ENCODE measurements at regions not wholly inside any gene's neighbourhood (a gene's known extent, or its start where the extent isn't known, plus 50 kb on each side); places are given as distances from the start of the nearest gene placed in this dataset.
"Not testable (repeated sequence)": the region's sequence is repeated elsewhere in the genome, so short reads cannot be mapped to it uniquely, and the experiment has no call there.

GRCh38 chr7:92968502-92968901 lies 132.1 kb upstream of the CDK6 start:
- DNase-seq: no peak

GRCh38 chr7:92967238-92967637 lies 130.9 kb upstream of the CDK6 start:
- no peak for DNase-seq

DNA sequence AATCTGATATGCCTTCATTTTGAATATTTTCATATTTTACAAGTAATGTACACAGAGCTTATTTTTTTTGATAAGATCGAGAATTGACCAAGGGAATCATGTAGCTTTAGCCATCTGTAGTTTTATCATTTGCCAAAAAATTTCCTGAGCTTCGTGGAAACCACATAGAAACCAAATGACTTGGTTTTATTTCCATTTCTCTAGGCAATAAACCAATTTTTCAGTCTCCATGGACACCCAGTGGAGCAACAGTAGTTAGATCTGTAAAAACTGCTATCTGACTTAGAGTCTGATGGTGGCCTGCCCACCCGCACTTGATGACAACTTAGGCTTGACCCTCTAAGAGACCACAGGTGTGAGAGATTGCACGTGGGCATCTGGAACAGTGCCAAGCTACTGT lies 127.8 kb upstream of the CDK6 start:
- no peak for DNase-seq

DNA sequence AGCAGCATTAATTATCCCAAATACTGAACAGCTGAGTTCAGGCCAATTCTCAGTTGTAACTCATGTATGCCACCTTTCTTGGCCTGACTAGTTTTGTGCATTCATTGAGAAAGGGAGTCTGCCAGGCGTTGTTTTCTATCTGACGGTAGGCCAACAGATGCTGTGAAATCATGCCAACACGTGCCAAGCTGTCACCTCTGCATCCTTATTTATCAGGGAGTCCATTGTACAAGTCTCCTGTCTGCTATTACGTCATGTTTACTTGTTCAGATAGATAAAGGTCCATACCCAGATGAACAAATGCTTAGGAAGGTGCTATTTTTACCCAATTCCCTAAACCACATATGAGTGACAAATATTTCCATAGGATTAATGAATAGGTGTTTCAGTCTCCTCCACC lies 127.2 kb upstream of the CDK6 start:
- DNase-seq: no peak

GRCh38 chr7:92961961-92962360 lies 125.6 kb upstream of the CDK6 start:
- DNase-seq: no peak

- no peak for DNase-seq
These were observed 120.2 kb upstream of the CDK6 start for GRCh38 chr7:92956575-92956974.

GRCh38 chr7:92955081-92955480 lies 118.7 kb upstream of the CDK6 start:
- DNase-seq: no peak

DNA sequence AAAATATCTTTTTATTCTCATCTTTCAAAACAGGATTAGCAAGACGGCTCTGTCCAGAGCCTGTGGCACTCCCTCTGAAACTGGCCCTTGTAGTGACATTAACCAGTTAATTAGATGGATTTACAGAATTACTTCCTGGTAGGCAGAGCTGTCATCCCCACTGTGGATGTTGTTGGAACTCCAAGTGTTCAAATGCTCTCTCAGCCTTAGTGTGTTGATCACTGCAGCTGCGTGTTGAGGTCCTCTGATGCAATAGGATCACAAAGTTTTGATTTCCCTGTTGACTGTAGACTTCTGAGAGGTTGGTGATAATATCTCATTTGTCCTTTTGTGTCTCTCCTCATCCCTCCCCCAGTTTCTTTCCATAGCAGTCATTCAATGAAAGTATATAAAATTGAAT lies 117.3 kb upstream of the CDK6 start:
- no peak for DNase-seq

DNA sequence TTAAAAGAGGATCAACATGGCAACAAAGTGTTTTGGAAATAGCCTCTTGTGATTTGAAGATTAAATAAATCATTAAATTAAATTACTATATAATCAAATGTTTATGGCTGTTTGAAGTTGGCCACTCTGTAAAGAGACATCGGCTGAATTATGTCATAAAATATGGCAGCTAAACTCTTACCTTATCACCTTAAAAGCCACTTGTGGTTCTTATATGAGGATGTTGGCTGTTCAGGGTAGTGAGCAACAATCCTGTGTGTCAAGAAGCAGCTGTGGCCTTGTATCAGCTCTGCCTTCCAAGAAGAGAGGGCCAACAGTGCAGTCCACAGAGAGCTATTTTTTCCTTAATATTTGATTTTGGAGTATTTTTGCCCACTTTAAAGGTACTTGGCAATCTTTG lies 113.4 kb upstream of the CDK6 start:
- no peak for DNase-seq

GRCh38 chr7:92945840-92946239 lies 109.5 kb upstream of the CDK6 start:
- DNase-seq: no peak

GRCh38 chr7:92944633-92945032 lies 108.3 kb upstream of the CDK6 start:
- no peak for DNase-seq

GRCh38 chr7:92942706-92943105 lies 106.3 kb upstream of the CDK6 start:
- DNase-seq: not testable (repeated sequence)

- no peak for DNase-seq
These were observed 103.4 kb upstream of the CDK6 start for GRCh38 chr7:92939666-92940360.

DNA sequence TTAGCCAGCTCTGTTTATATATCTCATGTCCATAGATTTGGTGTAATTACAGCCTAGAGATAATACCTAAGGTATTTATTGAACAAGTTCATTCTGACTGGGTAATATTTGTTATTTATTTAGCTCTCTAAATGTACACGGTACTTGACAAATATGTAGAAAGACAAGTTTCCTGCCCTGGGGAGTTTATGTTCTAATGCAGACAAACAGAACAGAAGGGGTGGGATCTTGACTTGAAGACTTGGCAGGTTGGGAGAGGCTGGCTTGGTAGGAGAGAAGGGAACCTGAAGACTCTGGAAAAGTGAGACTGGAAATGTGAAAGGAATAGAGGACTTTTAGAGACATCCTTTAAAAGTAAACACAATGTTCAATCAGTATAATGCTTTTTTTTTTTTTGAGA lies 97.7 kb upstream of the CDK6 start:
- no peak for DNase-seq

- DNase-seq: no peak
These were observed 96.1 kb upstream of the CDK6 start for GRCh38 chr7:92932450-92932849.

DNA sequence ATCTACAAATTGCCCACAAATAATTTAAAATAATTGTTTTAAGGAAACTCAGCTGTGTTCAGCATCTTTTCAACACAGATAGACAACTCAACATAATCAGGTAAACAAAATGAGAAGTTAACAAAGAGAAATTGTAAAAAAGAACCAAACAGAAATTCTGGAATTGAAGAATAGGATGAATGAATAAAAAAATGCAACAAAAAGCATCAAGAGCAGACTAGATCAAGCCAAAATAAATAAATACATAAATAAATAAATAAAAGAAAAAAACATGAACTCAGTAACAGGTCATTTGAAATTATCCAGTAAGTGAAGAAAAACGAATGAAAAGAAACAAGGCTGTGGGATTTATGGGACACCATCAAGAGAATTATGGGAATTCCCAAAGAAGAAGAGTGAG lies 94.0 kb upstream of the CDK6 start:
- DNase-seq: no peak

- DNase-seq: no peak
These were observed 90.3 kb upstream of the CDK6 start for GRCh38 chr7:92926697-92927044.

DNA sequence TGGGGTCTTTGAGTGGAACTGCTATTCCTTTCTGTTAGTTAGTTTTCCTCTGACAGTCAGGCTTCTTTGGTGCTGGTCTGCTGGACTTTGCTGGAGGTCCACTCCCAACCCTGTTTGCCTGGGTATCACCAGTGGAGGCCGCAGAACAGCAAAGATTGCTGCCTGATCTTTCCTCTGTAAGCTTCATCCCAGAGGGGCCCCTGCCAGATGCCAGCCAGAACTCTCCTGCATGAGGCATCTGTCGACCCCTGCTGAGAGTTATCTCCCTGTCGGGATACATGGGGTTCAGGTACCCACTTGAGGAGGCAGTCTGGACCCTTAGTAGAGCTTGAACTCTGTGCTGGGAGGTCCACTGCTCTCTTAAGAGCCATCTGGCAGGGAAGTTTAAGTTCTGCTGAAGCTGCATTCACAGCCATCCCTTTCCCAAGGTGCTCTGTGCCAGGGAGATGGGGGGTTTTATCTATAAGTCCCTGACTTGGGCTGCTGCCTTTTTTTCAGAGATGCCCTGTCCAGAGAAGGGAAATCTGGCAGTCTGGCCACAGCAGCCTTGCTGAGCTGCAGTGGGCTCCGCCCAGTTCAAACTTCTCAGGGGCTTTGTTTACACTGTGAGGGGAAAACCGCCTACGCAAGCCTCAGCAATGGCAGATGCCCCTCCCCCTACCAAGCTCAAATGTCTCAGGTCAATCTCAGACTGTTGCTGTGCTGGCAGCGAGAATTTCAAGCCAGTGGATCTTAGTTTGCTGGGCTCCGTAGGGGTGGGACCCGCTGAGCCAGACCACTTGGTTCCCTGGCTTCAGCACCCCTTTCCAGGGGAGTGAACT lies 89.7 kb upstream of the CDK6 start:
- no peak for DNase-seq

DNA sequence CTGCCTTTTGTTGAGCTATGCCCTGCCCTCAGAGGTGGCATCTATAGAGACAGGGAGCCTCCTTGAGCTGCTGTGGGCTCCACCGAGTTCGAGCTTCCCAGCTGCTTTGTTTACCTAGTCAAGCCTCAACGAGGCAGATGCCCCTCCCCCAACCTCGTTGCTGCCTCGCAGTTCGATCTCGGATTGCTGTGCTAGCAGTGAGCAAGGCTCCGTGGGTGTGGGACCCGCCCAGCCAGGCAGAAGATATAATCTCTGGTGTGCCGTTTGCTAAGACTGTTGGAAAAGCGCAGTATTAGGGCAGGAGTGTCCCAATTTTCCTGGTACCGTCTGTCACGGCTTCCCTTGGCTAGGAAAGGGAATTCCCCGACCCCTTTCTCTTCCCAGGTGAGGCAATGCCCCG lies 88.4 kb upstream of the CDK6 start:
- no peak for DNase-seq

DNA sequence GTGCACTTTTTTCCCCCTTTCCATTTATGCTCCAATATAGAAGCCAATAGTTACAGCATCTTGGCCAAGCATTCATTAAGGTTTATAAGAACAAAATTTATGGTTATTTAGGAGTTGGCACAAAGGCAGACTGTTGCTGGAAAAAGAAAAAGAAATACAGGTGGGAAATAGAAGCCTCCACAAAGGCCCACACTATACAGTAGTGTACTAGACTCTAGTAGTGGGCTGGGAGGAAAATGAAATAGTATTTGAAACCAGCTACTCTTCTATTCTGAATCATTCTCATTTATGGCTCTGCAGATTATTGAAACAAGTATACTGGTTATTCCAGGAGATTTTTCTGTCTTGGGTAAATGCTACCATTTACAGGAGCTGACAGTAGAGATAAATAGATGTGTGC lies 80.9 kb upstream of the CDK6 start:
- DNase-seq: no peak

DNA sequence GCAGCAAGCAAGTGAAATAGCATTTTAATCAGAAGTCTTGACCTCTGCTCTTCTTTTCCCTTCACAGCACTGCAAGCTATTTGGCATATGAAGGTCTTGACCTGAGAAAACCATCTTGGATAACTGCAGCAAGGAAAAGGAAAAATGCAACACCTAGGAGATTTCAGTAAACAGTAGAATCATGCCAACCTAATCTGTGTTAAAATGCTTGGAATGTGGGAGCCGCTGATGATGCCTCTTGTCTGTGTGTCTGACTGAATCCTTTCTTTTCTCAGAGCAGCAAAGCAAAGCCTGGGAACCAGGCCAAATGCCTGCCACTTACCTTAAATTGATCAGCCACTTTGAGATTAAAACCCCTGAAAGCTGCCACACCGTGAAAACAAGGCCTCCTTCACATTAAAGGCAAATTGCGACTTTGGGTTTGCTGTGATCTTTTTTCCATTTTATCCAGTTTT lies 80.4 kb upstream of the CDK6 start:
- DNase-seq: no peak

DNA sequence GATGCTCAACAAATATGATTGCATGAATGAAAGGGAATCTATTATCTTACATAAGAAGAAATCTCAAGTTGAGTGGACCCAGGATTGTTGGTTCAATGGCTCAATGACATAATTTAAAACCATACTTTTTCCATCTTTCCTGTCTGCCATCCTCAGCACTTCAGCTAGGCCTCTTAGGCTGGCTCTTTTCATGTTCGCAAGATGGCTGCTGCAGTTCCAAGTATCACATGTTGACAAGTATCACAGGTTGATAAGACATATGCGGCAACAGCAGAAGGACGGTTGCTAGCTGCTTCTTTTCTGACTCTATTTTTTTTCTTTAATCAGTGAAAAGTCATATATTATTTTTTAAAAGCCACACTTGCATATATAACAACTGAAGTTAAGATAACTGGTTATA lies 79.0 kb upstream of the CDK6 start:
- no peak for DNase-seq

DNA sequence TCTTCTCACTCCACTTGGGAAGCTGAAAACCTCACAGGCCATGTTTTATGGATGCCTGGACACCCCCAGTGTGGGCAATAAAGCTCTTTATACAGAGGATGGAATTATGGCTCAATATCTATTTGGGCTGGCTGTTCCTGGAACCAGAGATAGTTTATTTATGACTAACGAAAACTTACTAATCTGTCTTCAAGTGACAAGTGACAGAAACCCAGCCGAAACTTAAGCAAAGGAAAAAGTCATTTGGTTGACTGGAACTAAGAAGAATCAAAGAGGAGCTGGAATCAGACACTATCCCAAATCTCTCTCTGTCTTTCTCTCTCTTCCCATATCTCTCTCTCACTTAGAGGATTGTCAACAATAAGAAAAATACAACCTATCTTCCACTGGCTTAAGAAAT lies 78.3 kb upstream of the CDK6 start:
- DNase-seq: no peak

- no peak for DNase-seq
These were observed 77.5 kb upstream of the CDK6 start for GRCh38 chr7:92913849-92914248.

DNA sequence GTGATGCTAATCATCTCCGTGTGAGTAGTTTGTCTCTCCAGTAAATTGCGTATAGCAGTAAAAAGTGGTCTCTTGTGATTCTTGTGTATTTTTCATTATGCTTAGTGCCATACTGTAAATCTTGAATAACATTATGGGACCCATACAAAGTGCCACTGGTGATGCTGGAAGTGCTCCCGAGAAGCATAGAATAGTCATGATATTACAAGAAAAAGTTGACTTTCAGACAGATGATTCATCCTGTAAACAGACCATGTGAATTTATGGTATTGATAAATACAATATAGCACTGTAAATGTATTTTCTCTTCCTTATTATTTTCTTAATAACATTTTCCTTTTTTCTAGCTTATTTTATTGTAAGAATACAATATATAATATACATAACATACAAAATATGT lies 74.6 kb upstream of the CDK6 start:
- no peak for DNase-seq

Measured in stimulated activated CD4-positive, alpha-beta T cell treated with anti-CD3 and anti-CD28 coated beads, Interleukin-4, amount 100 ng/mL, for 4 hours (primary cell).